DLD1 (cell line): ENCODE measurements at regions not wholly inside any gene's neighbourhood (a gene's known extent, or its start where the extent isn't known, plus 50 kb on each side); places are given as distances from the start of the nearest gene placed in this dataset.
"Not testable (repeated sequence)": the region's sequence is repeated elsewhere in the genome, so short reads cannot be mapped to it uniquely, and the experiment has no call there.

Experiments used
- in situ Hi-C: cut with HindIII; loops from 2 replicates; pipeline ENCODE4 v1.10.0; 2017; ENCODE audit warnings: low sequenced_read_pairs

GRCh38 chr2:224155896-224156295 is 116.8 kb upstream of the SERPINE2 start:
- in situ Hi-C loops = no loop called here

- in situ Hi-C loops = no loop called here
These were observed 116.3 kb upstream of the SERPINE2 start for GRCh38 chr2:224155371-224155770.

DNA sequence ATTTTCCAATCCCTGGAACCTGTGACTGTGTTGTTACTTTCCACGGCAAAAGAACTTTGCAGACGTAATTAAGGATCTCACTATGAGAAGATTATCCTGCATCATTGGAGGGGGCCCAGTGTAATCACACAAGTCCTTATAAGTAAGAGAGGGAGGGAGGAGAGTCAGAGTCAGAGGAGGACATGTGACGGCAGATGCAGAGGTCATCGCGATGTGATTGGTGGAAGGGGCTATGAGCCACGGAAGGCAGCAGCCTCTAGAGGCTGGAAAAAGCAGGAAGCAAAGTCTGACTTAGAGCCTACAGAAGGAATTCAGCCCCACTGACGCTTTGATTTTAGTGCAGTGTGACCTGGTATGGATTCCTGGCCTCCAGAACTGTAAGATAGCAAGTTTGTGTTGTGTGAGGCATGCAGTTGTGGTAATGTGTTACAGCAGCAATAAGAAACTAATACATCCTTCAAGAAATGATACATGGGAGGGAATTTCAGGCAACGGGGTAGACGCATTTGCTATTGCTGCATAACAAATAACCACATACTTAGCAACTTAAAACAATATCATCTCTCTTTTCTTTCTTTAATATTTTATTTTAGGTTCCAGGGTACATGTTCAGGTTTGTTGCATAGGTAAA is 112.7 kb upstream of the SERPINE2 start:
- in situ Hi-C loops = no loop called here

- in situ Hi-C loops = no loop called here
These were observed 112.1 kb upstream of the SERPINE2 start for GRCh38 chr2:224151161-224151560.

DNA sequence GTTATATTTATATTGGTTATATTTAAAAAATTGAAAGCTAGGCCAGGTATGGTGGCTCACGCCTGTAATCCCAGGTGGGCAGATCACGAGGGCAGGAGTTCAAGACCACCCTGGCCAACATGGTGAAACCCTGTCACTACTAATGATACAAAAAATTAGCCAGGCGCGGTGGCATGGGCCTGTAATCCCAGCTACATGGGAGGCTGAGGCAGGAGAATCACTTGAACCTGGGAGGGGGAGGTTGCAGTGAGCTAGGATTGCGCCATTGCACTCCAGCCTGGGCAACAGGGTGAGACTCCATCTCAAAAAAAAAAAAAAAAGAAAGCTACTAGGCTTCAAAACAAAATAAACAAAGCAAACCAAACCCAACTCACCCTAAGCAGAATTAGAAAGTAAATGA is 109.0 kb upstream of the SERPINE2 start:
- in situ Hi-C loops = not testable (repeated sequence)

DNA sequence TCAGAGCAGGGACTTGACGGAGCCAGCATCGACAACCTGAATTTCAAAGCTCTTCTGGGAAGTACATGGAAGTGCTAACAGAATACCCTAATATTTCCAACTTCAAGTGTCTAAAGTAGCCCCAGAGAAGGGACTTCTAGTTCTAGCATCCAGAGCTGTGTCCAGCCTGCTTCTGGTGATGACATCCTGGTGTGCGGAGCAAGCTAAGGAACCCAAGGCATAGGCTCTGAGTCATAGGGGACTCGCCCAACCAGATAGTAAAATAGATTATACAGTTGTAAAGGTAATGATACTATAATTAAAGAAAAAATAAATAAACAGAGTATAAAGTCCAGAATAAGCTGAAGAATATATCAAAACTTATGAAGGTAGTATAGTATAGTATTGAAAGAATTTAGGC is 108.1 kb upstream of the SERPINE2 start:
- in situ Hi-C loops = no loop called here

DNA sequence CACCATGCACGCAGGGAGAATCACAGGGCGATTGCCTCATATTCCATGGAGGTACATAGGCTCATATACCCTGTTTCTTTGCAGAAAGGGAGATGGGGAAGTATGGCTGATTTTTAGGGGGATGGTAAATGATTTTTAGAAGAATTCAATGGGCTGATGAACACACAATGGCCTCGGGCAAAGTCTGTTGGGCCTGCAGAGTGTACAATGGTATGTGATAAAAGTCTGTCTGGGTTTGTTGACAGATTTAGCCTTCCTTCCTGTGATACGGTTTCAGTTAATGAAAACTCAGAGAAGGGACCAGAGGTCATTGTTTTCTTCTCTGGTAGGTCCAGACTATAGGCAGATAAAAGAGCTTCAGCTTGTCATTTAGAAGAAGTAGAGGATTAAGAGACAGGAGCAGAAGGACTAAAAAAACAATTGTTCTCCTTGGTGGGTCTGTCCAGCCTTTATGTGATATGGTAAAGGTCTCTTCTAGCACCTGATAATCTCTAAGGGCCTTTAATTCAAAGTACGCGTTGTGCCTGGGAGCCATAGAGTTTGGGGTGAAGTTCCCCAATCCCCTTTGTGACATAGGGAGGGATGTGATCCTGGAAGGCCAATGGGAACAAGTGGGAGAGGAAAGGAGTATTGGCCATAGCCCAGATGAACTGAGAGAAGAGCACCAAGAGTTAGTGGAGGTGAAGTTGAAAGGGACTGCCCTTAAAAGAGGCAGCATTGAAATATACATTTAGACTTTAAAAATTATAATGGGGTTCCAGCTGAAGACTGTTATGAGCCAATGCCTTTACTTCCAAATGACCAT is 107.5 kb upstream of the SERPINE2 start:
- in situ Hi-C loops = no loop called here

DNA sequence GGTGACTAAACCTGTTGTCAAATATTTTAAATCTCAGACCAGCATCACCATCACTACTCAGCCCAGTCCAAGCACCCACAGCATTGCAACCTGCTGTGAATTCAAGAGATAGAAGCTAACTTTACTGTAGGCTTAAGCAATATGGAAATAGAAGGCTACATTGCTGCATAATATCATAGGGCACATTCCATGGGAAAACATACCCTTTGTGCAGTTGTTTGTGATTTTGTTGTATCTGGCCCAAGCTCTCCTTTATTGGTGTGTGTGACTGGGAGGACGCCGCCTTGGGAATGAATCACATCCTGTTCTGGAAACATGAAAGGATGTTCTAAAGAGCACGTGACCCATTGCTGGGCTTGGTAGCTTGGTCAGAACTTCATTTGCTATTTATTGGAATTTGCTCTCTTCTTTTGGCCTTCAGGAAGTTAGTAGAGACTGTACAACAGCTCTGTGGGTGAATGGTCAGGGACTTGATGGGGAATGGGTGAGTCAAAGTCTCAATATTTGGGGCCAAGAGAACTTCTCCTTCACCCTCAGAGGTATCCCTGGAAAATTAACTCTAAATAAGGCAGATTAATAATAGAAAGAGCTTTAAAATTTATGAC is 106.8 kb upstream of the SERPINE2 start:
- in situ Hi-C loops = no loop called here

- in situ Hi-C loops = no loop called here
These were observed 104.4 kb upstream of the SERPINE2 start for GRCh38 chr2:224143526-224143925.

GRCh38 chr2:224142397-224143312 is 103.6 kb upstream of the SERPINE2 start:
- in situ Hi-C loops = no loop called here

DNA sequence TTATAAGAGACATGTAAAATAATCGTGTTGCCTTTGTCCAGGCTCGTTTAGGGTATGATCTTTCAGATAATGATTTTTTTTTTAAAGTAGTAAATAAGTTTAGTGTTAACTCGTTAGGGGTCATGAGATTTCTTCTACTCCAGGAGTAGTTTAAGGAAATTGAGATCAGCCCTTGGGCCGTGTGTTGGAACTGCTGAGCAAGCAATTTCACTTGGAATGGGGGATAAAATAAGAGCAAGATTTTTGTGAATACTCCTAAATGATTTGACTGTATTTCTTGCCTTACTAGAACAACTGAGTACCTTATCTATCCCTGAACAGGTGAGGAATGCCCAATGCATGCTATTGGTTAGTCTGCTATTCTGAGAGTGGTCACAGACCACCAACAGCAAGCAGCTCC is 102.2 kb upstream of the SERPINE2 start:
- in situ Hi-C loops = no loop called here

DNA sequence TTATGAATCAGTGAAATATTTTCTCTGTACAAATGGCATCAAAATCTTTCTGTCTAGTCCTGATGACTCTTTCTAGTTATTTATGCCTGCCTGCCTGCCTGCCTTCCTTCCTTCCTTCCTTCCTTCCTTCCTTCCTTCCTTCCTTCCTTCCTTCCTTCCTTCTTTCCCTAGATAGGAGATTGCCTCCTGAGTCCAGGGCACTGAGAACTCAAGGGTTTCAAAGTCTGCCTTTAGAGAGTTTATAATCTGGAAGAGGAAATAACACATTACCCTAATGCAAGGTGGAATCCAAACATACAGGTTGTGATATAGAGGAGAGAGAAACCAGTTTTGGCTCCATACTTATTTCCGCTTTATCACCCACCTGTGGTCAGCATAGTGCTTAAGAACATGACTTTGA is 98.1 kb upstream of the SERPINE2 start:
- in situ Hi-C loops = no loop called here

- in situ Hi-C loops = no loop called here
These were observed 97.3 kb upstream of the SERPINE2 start for GRCh38 chr2:224136396-224136795.

GRCh38 chr2:224135881-224136280 is 96.8 kb upstream of the SERPINE2 start:
- in situ Hi-C loops = no loop called here

DNA sequence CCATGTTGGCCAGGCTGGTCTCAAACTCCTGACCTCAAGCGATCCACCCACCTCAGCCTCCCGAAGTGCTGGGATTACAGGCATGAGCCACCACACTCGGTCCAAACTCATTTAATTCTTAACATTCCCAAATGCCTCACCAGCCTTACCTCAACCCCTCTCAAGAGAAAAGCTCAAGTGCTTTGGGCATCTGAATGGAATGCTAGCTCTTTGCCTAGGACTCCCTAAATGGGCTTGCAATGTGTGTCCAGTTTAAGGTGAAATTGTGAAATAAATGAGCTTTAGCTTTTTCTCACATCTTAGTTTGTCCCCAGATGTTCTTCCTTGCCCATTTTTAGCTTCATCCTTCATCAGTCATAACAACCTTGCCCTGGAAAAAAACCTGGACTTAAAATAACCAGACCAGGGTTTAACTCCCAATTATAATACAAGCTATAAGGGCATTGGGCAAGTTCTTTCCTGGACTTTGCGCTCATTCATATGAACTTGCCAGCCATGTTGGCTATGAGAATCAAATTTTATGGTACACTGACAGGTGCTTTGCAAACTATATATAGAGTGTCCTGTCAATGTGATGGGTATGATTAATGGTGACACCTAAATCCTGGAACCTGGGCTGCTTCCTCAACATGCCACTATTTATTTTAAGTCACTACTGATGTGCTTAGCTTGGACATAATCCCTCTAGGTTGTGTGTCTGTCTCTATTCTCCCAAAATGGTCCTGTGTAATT is 95.1 kb upstream of the SERPINE2 start:
- in situ Hi-C loops = no loop called here

DNA sequence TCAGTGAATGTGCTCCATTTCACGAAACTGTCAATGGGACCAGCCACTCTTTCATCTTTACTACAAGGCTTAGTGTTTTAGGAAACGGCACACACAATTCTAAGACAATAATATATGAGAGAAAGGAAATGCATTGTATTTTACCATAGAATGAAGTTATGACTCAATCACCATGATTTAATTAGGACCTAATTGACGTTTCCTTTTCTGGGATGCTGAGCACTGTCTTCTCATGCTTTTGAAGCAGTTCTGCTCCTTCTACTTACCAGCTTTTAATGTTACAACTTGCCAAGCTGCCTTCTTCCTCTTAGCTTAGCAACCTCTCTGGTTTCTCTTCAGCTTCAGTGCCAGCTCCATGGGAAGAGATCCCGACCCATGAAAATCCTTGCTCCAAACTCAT is 94.3 kb upstream of the SERPINE2 start:
- in situ Hi-C loops = no loop called here

GRCh38 chr2:224127871-224128501 is 88.9 kb upstream of the SERPINE2 start:
- in situ Hi-C loops = no loop called here

DNA sequence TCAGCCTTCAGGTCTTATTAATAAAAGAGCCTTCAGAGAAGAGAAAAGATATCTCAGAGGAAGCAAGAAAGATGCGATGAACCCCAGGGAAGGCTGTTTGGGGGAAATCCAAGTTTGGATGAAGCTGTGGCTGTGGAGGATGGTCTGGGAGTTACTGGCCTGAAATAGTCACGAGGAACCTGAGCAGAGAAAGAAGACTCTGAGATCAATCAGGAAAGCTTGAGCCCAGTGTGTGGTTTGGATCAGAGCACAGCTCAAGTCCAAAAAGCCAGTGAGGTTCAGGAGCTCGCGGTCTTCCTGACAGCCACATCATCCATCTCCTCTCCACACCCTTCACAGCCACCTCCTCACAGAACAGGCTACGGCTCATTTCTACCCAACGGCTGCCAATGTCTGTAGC is 87.4 kb upstream of the SERPINE2 start:
- in situ Hi-C loops = no loop called here

DNA sequence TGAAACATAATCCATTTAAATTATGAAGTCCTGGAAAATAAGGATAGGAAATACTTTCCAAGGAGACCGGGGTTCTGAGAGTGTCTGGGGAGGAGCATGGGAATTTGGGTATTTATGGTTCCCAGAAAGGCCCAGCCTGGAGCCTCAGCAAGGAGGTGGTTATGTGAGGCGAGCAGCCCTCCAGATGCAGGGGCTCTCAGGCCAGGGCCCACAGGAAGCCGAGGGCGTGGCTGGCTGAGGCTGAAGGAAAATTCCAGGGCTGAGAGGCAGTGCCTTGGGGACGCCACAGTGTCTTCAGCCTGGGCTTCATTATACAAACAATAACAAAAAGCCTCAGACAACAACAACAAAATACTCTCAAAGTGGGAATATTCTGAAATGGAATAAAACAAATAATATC is 86.9 kb upstream of the SERPINE2 start:
- in situ Hi-C loops = no loop called here

- in situ Hi-C loops = no loop called here
These were observed 83.5 kb upstream of the SERPINE2 start for GRCh38 chr2:224122542-224122941.
